ENCODE measurements at regions not wholly inside any gene's neighbourhood (a gene's known extent, or its start where the extent isn't known, plus 50 kb on each side); places are given as distances from the start of the nearest gene placed in this dataset.

DNA sequence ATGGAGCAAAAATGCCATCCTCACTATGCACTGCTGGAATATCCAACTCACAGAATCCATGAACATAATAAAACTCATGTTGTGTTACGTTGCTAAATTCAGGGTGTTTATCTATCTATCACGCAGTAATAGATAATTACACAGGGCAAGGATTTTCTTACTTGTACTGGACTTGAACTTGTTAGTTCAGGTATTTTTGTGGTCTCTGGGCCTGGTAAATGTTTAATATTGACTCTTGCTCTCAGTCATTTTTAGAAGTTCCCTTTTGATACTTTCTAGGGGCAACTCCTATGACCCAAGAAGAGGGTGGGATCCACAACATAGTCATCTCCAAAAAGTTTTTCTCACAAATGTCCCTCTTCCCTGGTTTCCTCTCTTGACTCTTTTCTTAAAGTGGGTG is 522.4 kb upstream of the IGFBP7 start:
- no peak for DNase-seq (ENCODE audit: low read depth in 2 of 3, low spot score in 2 of 3)

DNA sequence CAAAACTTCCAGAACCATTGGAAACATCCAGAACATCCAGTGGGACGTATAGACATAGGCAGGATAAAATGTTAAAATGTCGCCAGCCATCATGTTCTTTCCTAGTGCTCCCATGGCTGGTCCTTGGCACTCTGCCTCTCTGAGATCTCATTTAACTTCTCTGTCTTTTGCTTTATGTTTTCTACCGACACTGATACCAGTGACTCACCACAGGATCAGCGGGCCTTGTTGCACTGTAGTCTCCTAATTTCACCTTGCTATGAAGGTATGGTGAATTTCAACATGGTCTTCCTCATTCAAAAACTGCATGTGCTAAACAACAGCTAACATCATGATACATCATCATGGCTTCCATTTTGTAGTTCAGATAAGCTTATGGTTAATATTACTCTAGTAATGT is 521.0 kb upstream of the IGFBP7 start:
- no peak for DNase-seq (ENCODE audit: low read depth in 2 of 3, low spot score in 2 of 3)

DNA sequence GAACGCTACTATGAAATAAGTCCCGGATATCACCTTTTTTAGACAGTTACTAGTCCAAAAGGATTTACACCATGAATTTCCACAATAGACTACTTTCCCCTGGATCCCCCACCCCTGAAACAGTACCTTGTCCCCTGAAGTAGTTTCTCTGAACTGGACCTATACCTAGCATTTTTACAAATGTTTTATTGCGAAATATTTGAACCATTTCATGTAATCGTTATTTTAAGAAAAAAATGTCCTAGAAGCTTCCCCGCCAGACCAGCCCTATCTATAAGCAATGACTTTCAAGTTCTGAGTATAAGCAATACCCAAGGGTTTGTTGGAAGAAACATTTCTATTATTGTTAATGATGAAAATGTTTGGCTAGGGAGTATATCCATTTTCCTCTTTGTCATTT is 517.8 kb upstream of the IGFBP7 start:
- no peak for DNase-seq (ENCODE audit: low read depth in 2 of 3, low spot score in 2 of 3)

DNA sequence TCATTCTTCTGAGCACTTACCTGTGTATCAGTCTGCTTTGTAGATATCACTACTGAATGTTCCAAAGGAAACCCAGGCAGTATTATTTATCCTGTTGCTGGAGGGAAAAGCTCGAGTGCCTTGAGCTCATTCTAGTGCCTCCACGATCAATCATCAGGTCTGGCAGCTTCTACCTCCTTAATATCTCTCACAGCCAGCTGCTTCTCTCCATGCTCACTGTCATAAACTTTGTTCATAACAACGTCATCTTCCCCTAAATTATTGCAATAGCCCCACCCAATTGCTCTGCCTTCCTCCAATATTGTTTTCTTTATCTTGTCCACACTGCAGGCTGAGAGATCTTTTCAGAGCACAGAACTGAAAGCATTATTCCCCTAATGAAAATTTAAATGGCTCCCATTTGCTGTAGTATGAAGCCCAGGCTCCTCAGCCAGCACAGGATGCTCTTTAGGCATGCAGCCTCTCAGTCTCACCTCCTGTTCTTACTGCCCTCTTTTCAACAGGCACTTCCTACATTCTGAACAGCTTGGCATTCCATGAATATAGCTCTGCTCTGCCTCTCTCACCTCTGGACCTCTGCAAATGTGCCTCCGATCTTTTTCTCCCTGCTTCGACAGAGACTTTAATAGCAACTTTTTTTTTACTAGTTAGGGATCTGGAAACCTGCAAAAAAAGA is 504.2 kb upstream of the IGFBP7 start:
- DNase-seq (ENCODE audit: low read depth in 2 of 3, low spot score in 2 of 3) = no peak

DNA sequence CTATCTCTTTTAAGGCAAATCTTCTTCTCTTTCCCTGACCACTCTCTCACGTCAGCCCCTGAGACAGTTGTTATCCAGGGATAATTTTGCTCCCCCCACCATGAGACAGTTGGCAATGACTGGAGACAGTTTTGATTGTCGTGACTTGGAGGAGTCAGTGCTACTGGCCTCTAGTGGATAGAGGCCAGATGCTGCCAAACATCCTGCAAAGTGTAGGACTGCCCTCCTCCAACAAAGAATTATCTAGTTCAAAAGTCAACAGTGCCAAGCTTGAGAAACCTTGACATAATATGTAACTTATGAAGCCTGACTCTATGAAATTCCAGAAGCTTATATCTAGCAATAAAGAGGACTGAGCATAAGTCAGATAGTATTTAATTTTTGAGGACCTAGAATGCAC is 502.1 kb upstream of the IGFBP7 start:
- no peak for DNase-seq (ENCODE audit: low read depth in 2 of 3, low spot score in 2 of 3)

DNA sequence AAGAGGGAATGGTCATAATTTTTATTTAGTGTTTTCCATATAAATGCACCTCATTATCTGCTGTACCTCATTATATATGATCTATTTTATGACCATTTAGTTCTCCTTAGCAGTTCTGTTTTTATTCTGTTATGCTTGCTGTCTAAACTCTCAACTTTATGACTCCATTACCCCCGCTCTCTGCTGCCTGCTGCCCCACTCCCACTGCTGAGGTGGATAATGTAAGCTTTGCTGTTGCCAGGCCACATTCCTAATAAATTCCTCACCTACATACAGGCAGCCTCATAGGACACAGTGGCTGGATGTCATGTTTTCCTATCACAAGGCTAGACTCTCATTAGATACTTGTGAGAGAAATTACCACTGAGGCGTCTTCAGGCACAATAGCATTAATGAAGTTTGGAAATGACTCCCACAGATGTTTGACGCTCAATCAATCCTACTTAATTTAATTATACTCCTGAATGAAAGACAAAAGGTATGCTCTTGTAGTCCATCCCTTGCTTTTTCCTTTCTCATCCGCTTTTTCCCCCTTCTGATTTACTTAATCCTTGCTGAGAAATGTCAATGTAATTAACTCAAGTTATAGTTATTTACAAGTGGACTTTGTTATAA is 497.5 kb upstream of the IGFBP7 start:
- no peak for DNase-seq (ENCODE audit: low read depth in 2 of 3, low spot score in 2 of 3)

DNA sequence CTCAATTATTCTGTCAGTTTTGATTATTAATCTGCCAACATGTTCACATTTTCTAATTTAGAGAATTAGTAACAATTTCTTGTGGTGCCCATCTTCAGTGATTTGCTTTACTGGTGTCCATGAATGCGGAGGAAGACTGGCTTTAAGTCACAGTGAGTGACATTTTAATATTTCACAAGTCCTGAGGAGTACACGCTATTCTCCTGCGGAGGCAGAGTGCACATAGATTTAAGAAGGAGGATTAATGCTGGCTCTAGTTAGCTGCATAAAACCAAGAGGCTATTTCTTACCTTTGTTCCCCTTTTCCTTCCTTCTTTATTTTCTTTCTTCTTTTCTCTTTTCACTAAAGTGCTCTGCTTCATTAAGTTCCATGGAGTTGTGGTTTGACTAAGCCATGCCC is 495.2 kb upstream of the IGFBP7 start:
- DNase-seq (ENCODE audit: low read depth in 2 of 3, low spot score in 2 of 3) = no peak

DNA sequence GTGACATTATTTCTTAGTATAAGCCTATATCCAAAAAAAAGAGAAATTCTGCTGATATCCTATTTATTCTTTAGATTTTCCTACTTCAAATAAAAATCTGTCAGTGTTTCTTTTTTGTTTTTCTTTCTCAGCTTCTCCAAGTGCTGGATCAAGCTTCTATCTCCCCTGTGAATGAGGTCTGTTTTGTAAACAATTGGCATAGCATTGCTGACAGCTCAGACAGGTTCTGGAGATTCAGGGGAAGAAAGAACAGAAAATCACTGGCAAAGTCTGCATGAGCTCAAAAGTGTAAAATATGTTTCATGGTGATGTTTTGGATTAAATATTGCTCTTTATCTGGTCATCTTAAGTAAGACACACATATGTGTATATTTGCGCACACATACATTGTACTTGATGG is 492.0 kb upstream of the IGFBP7 start:
- no peak for DNase-seq (ENCODE audit: low read depth in 2 of 3, low spot score in 2 of 3)

DNA sequence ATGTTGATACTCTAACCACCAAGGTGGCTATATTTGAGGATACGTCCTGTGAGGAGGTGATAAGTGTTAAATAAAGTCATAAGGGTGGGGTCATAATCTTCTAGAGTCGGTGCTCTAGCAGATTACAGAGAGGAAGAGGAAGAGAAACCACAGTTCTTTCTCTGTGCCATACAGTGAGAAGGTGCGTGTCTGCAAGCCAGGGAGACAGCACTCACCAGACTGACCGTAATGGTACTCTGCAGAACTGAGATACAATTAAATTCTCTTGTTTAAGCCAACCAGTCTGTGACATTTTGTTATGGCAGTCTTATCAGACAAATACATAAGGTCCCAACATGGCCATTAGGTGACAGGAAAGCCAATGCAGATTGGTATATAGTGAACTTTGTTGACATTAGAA is 480.9 kb upstream of the IGFBP7 start:
- DNase-seq (ENCODE audit: low read depth in 2 of 3, low spot score in 2 of 3) = no peak

DNA sequence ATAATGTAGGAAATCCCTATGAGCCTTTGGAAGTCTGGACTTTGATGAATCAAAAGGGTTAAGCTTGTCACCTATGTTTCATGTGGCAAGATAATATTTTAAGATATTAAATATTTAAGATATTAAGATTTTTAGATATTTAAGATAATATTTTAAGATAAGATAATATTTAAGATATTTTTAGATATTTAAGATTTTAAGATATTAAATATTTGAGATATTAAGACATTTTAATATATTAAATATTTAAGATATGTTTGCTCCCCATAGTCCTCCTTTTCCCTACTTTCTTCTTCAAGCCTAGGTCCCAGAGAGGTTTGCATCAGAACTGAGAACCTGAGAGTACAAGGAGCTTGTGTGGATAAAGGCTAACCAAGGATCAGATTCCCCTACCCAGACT is 478.4 kb upstream of the IGFBP7 start:
- no peak for DNase-seq (ENCODE audit: low read depth in 2 of 3, low spot score in 2 of 3)

DNA sequence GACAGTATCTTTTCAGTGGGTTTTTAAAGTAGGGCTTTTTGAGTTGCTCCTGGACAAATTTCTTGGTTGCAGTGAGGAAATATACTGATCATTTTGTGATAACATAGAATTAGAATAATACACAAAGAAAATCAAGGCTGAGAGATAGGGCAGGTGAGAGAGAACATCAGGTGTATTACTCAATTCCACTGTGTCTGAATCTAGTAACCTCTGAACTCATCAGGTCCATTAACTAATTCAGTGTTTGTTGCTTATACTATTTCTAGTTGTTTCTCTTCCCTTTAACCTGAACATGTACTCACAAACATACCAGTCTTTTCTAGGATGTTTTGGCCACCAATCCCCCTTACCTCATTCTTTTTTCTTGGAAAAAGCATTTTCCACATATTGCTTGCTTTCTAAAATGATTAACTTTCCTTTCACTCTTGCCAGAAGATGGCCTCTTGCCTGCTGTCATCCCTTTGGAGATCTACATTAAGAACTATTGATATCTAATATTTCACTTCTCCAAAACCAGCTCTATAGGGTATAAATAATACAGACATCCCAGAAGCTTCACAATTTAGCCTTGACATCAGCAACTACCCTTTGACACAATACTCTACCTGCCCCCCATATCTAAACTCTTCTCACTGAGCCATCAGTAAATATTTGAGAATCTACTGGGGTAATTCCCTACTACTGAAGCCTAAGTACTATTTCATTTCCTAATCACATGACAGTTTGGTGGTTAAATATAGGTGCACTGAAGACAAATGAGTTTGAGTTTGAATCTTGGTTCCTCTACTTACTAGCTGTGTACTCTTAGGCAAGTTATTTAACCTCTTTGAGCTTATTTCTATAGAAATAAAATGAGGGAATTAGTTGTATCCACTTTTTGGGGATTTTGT is 470.8 kb upstream of the IGFBP7 start:
- no peak for DNase-seq (ENCODE audit: low read depth in 2 of 3, low spot score in 2 of 3)

DNA sequence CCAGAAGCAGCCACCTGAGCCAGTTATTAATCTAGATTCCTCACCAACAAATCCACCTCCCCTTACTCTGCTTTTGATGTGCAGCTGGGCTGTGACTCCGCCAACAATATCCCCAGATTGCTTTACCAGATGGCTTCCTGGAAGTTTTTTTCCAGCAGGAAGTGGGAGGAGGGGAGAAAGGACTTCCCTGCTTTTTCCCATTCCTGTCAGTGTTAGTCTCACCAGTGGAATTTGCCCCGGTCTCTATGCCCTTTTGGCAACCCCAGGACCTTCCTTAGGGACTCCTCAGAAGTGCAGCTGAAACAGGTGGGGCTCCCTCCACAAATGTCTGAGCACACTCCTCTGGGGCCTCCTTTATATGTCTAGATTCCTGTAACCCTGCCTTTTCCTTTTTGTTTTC is 465.2 kb upstream of the IGFBP7 start:
- no peak for DNase-seq (ENCODE audit: low read depth in 2 of 3, low spot score in 2 of 3)

DNA sequence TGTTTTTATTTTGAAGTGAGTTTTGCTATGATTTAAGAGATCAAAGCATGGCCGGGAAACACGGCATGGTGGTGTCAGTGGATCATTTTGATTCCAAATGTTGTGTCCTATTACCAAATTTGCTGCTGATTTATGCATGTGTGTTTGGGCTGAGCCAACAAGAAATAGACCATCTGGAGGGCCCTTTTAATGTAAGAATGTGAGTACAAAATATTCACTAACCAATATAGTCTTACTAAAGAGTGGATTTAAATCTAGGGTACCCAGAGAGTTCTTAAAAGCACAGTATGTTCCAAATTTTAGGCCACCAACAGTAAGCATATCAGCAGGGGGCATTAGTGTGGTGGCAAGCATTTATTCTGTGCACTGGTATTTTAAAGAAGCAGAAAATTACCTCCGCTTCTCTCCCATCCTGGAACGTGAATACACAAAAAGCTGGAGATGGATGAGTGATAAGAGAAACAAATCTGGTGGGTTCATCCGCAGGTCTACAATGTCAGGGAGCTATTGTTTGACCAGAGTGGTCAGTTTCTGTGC is 444.4 kb upstream of the IGFBP7 start:
- DNase-seq (ENCODE audit: low read depth in 2 of 3, low spot score in 2 of 3) = no peak

DNA sequence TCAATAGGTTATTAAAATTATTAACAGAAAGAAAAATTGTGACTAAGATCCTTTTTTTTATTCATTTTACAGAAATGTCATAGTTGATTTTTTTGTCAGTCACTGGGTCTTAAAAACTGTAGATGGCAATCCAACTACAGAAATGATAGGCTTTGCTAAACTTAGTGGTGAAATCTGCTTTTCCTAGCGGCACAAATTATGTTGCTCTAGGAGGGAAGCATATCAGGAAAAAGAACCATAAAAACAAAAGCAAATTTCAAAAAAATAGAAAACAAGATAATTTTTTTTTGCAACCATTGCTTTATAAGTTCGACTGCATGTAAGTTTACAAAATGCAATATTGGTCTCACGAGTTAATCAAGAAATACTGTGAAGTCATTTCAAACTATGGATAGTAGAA is 443.5 kb upstream of the IGFBP7 start:
- no peak for DNase-seq (ENCODE audit: low read depth in 2 of 3, low spot score in 2 of 3)

DNA sequence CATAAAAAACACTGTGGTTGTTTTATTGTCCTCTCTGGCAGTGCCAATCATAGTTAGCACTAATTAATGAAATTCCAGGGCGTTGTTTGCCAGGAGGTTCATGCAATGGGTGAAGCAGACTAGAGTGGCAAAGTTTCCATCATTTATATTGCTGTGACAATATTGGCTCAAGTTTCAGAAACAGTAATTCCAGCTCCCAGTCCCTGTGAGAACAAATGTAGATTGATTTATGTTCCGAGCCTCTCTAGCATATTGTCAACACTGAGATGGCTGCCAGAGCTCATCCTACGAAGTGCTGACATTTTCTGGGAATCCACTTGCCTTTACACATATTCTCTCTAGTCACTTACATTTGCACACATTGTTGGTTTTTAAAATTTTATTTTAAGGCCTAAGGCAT is 440.0 kb upstream of the IGFBP7 start:
- DNase-seq (ENCODE audit: low read depth in 2 of 3, low spot score in 2 of 3) = no peak

DNA sequence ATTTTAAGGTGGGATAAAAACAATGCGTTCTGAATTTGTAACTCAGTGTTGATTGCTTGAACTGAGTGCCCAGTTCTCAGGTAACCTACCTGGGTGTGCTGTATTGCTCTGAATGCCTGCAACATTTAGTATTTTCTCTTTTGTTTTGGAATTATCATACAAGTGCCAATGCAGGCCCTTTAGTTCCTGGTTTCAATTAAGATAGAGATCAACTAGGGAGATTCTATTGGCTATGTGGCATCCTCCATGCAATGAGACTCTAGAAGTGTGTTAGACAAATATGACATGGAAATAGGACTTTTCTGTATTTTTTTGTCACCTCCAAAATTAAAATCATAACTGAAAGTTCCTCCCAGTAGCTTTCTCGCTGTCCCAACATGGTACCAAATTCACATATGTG is 438.7 kb upstream of the IGFBP7 start:
- DNase-seq (ENCODE audit: low read depth in 2 of 3, low spot score in 2 of 3) = no peak

DNA sequence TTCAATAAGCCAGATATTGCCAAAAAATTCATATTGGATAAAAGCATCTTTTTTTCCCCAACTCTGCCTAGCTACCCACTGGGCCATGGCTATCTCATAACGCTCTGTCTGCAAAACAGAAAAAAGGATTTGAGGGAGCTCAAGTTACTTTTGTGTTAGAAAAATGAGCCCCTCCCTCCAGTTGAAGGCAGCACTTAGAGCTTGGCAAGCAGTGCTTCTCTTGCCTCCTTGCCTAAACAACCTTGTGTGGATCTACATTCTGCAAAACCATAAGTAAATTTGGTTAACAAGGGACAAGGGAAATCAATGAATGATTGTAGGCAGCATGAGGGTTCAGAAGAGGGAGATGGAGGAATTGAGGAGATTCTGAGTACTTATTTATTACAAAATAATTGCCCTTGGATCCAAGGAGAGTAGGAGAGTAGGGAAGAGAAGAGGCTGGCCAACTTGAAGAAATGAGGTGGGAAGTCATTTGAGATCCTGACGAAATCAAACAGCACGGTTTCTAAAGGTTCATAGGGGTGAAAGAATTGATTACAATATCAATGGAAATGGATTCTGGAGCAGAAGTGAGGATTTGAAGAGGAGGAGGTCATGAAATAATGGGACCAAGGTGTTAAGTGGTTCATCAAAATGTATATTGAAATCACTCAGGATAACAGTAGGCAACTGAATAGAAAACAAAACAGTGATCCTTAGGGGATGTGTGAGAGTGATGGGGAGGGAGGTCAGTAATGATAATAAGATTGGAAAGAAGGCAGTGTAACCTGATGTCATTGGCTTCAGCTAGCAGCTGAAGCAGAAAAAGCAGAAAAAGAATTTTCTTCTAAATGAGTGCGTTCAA is 434.8 kb upstream of the IGFBP7 start:
- no peak for DNase-seq (ENCODE audit: low read depth in 2 of 3, low spot score in 2 of 3)

DNA sequence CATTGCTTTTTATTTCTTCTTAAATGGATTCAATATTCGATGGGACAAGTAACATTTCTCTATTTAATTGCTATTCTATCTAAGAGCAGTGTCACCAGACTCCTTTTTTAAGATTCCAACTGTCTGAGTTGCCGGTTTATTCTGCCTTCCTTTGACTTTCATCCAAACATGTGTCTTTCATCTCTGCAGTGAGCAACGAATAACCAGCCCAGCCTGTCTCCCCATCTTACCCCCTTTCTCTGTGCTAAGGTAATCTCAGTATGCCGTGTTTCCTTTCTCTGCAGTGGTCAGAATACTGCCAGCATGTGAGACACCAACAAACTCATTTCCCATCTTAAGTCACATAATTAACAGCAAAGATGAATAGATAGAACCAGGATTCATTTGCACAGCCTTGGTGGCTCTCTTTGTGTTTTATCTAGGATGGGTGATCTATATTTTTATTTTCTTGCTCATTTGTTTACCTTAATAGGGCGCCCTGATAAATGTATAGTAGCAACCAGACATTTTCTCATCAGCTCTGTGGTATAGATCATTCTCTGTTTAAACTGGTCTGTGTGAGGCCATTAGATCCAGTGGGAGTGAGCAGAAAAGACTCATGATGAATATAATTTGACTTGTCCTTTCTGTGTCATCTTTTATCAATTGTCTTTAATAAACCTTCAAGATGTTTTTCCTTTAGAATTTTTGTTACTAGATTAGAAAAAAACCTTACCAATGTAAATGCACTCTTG is 394.8 kb upstream of the IGFBP7 start:
- DNase-seq (ENCODE audit: low read depth in 2 of 3, low spot score in 2 of 3) = no peak

DNA sequence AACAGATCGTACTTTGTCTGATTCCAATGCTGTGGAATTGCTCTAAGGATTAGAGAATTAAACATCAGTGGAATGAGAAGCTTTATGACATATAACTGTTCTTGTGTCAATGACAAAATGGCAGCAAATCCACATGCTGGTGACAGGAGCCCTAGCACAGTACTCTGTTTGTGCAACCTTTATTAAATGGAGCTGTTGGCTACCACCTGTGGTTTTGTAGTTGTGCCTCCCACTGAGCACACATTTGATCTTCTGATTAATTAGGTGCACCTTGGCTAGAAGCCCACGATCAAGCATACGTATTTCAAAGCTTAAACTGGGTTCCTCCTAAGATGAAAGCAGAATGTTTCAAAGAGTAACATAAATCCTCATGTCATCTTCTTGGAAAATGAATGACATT is 394.0 kb upstream of the IGFBP7 start:
- no peak for DNase-seq (ENCODE audit: low read depth in 2 of 3, low spot score in 2 of 3)

DNA sequence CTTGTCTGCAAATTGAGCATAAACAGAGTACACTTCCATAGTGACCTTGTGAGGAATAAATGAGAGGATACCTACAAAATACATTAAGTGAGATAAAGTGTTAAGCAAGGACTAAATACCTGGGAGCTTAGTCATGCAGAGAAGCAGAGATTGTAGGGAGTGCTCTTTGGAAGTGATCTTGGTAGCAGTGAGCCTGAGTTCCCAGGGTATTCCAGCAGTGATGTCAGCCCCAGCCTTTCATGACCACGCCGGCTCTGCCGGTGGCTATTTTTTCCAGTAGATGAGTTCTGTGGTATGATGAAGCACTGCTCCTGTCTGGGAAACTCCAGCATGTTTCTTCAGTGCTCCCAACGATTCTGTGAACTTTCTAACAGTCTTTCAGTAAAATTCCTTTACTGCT is 391.5 kb upstream of the IGFBP7 start:
- DNase-seq (ENCODE audit: low read depth in 2 of 3, low spot score in 2 of 3) = no peak

DNA sequence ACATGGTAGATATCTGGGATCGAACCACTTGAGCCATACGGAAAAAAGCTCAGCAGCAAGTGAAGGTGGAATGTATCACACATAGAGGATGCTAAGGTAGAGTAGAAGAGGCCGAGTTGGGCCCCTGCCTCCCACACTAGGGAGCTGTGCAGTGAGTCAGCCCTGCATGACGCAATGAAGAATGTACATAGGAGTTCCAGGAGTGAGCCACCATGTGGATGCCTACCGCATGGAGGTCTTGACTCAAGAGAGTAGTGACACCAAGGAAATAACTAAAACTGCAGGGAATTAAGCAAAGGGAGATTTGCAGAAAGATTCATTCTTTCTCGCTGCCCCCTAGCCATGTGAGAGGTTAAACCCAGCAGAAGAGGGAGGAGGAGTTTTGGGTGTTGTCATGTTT is 389.6 kb upstream of the IGFBP7 start:
- no peak for DNase-seq (ENCODE audit: low read depth in 2 of 3, low spot score in 2 of 3)

Measured in activated CD8-positive, alpha-beta memory T cell treated with anti-CD3 and anti-CD28 coated beads for 48 hours (primary cell).